HG03045 (cell line): ENCODE measurements at regions not wholly inside any gene's neighbourhood (a gene's known extent, or its start where the extent isn't known, plus 50 kb on each side); places are given as distances from the start of the nearest gene placed in this dataset.
"Not testable (repeated sequence)": the region's sequence is repeated elsewhere in the genome, so short reads cannot be mapped to it uniquely, and the experiment has no call there.

ENCODE experiments used
- ATAC-seq: cut with Tn5 transposase; IDR thresholded peaks from one replicate; pipeline ENCODE4 v1.9.1; 2021; ENCODE audit warnings: mild to moderate bottlenecking, moderate library complexity; ENCODE audit not compliant: unreplicated experiment

GRCh38 chr1:101522486-101522885, 285.7 kb downstream of the S1PR1 start:
- no peak for ATAC-seq

- ATAC-seq, result no peak
Observed at GRCh38 chr1:101526813-101527212, 290.0 kb downstream of the S1PR1 start.

- ATAC-seq, result no peak
Observed at GRCh38 chr1:101532377-101532776, 295.6 kb downstream of the S1PR1 start.

GRCh38 chr1:101540161-101540560, 303.3 kb downstream of the S1PR1 start:
- no peak for ATAC-seq

GRCh38 chr1:101546885-101547284, 310.1 kb downstream of the S1PR1 start:
- ATAC-seq, result no peak

- ATAC-seq, result no peak
Observed at GRCh38 chr1:101547357-101547756, 310.5 kb downstream of the S1PR1 start.

- no peak for ATAC-seq
Observed at GRCh38 chr1:101548376-101548775, 311.6 kb downstream of the S1PR1 start.

GRCh38 chr1:101550581-101550980, 313.8 kb downstream of the S1PR1 start:
- no peak for ATAC-seq

- ATAC-seq, result no peak
Observed at GRCh38 chr1:101566883-101567538, 330.2 kb downstream of the S1PR1 start.

GRCh38 chr1:101567582-101568189, 330.9 kb downstream of the S1PR1 start:
- ATAC-seq, result peak; percentile 97

- no peak for ATAC-seq
Observed at GRCh38 chr1:101587741-101588140, 350.9 kb downstream of the S1PR1 start.

- no peak for ATAC-seq
Observed at GRCh38 chr1:101588677-101589076, 351.9 kb downstream of the S1PR1 start.

GRCh38 chr1:101592845-101593244, 356.0 kb downstream of the S1PR1 start:
- ATAC-seq, result no peak

- no peak for ATAC-seq
Observed at GRCh38 chr1:101595881-101596374, 359.1 kb downstream of the S1PR1 start.

- ATAC-seq, result not testable (repeated sequence)
Observed at GRCh38 chr1:101600615-101601014, 363.8 kb downstream of the S1PR1 start.

- no peak for ATAC-seq
Observed at GRCh38 chr1:101603726-101604125, 366.9 kb downstream of the S1PR1 start.

- no peak for ATAC-seq
Observed at GRCh38 chr1:101605878-101606277, 369.1 kb downstream of the S1PR1 start.

GRCh38 chr1:101613546-101613945, 376.7 kb downstream of the S1PR1 start:
- ATAC-seq, result no peak

- ATAC-seq, result no peak
Observed at GRCh38 chr1:101618900-101619299, 377.8 kb downstream of the OLFM3 start.

GRCh38 chr1:101632548-101633272, 364.0 kb downstream of the OLFM3 start:
- no peak for ATAC-seq

GRCh38 chr1:101645810-101646209, 350.9 kb downstream of the OLFM3 start:
- no peak for ATAC-seq

GRCh38 chr1:101652484-101652883, 344.2 kb downstream of the OLFM3 start:
- no peak for ATAC-seq
